ENCODE measurements at regions not wholly inside any gene's neighbourhood (a gene's known extent, or its start where the extent isn't known, plus 50 kb on each side); places are given as distances from the start of the nearest gene placed in this dataset.

GRCh38 chr6:112717401-112717800, 370.3 kb downstream of the RFPL4B start:
- Mint-ChIP-seq H3K4me3 (ENCODE audit: unreplicated experiment) (no peak overlapping the region), H3K36me3 (ENCODE audit: unreplicated experiment) (peaks cover 2% of the 10 kb centered on the region), H3K4me1 (ENCODE audit: unreplicated experiment) (no peaks in the 10 kb centered on the region), H3K27me3 (ENCODE audit: unreplicated experiment) (no peaks in the 10 kb centered on the region), H3K9me3 (ENCODE audit: unreplicated experiment) (peaks cover 4% of the 10 kb centered on the region), H3K27ac (ENCODE audit: unreplicated experiment) (no peak overlapping the region)
- no peak for DNase-seq (ENCODE audit: extremely low spot score, unreplicated experiment)
- TF ChIP-seq CTCF (IDR thresholded peaks at IDR 0.05), result no peak

GRCh38 chr6:112717856-112718255, 370.7 kb downstream of the RFPL4B start:
- H3K27me3 Mint-ChIP-seq (ENCODE audit: unreplicated experiment), result no peaks in the 10 kb centered on the region
- no peaks in the 10 kb centered on the region for H3K4me1 Mint-ChIP-seq (ENCODE audit: unreplicated experiment)
- no peak for TF ChIP-seq CTCF (IDR thresholded peaks at IDR 0.05)
- peaks cover 2% of the 10 kb centered on the region for H3K36me3 Mint-ChIP-seq (ENCODE audit: unreplicated experiment)
- no peak overlapping the region for H3K4me3 Mint-ChIP-seq (ENCODE audit: unreplicated experiment)
- peaks cover 4% of the 10 kb centered on the region for H3K9me3 Mint-ChIP-seq (ENCODE audit: unreplicated experiment)
- H3K27ac Mint-ChIP-seq (ENCODE audit: unreplicated experiment), result no peak overlapping the region
- no peak for DNase-seq (ENCODE audit: extremely low spot score, unreplicated experiment)

GRCh38 chr6:112725541-112726085, 378.5 kb downstream of the RFPL4B start:
- no peaks in the 10 kb centered on the region for H3K9me3 Mint-ChIP-seq (ENCODE audit: unreplicated experiment)
- H3K4me3 Mint-ChIP-seq (ENCODE audit: unreplicated experiment), result no peak overlapping the region
- peaks cover 3% of the 10 kb centered on the region for H3K4me1 Mint-ChIP-seq (ENCODE audit: unreplicated experiment)
- H3K27me3 Mint-ChIP-seq (ENCODE audit: unreplicated experiment), result no peaks in the 10 kb centered on the region
- H3K27ac Mint-ChIP-seq (ENCODE audit: unreplicated experiment), result no peak overlapping the region
- DNase-seq (ENCODE audit: extremely low spot score, unreplicated experiment), result no peak
- H3K36me3 Mint-ChIP-seq (ENCODE audit: unreplicated experiment), result peaks cover 2% of the 10 kb centered on the region
- TF ChIP-seq CTCF (IDR thresholded peaks at IDR 0.05), result no peak

- Mint-ChIP-seq H3K27me3 (ENCODE audit: unreplicated experiment) (no peaks in the 10 kb centered on the region), H3K4me1 (ENCODE audit: unreplicated experiment) (no peaks in the 10 kb centered on the region), H3K9me3 (ENCODE audit: unreplicated experiment) (peaks cover 8% of the 10 kb centered on the region), H3K27ac (ENCODE audit: unreplicated experiment) (no peak overlapping the region), H3K4me3 (ENCODE audit: unreplicated experiment) (no peak overlapping the region), H3K36me3 (ENCODE audit: unreplicated experiment) (no peaks in the 10 kb centered on the region)
- no peak for TF ChIP-seq CTCF (IDR thresholded peaks at IDR 0.05)
- no peak for DNase-seq (ENCODE audit: extremely low spot score, unreplicated experiment)
These were observed 388.0 kb downstream of the RFPL4B start for GRCh38 chr6:112735129-112735528.

- no peak for DNase-seq (ENCODE audit: extremely low spot score, unreplicated experiment)
- H3K4me3 Mint-ChIP-seq (ENCODE audit: unreplicated experiment), result no peak overlapping the region
- no peaks in the 10 kb centered on the region for H3K36me3 Mint-ChIP-seq (ENCODE audit: unreplicated experiment)
- H3K4me1 Mint-ChIP-seq (ENCODE audit: unreplicated experiment), result peaks cover 23% of the 10 kb centered on the region
- no peak for TF ChIP-seq CTCF (IDR thresholded peaks at IDR 0.05)
- H3K9me3 Mint-ChIP-seq (ENCODE audit: unreplicated experiment), result peaks cover 8% of the 10 kb centered on the region
- no peak overlapping the region for H3K27ac Mint-ChIP-seq (ENCODE audit: unreplicated experiment)
- H3K27me3 Mint-ChIP-seq (ENCODE audit: unreplicated experiment), result no peaks in the 10 kb centered on the region
These were observed 392.6 kb downstream of the RFPL4B start for GRCh38 chr6:112739766-112740165.

All from osteocyte (in vitro differentiated cells).